ENCODE measurements at regions not wholly inside any gene's neighbourhood (a gene's known extent, or its start where the extent isn't known, plus 50 kb on each side); places are given as distances from the start of the nearest gene placed in this dataset.
A peak's percentile ranks its signal among the peaks of the same experiment; 100 is the strongest.

- Mint-ChIP-seq H3K4me1 (ENCODE audit: low read depth) (peaks cover 72% of the 10 kb centered on the region), H3K27ac (peak overlapping the region; percentile 56), H3K27me3 (ENCODE audit: low read depth) (peaks cover 2% of the 10 kb centered on the region), H3K9me3 (no peaks in the 10 kb centered on the region), H3K4me3 (no peak overlapping the region), H3K36me3 (ENCODE audit: low read depth) (no peaks in the 10 kb centered on the region)
- DNase-seq (ENCODE audit: low spot score), result no peak
These were observed 65.1 kb upstream of the KLF13 start for GRCh38 chr15:31261266-31262142.

- peaks cover 2% of the 10 kb centered on the region for H3K27me3 Mint-ChIP-seq (ENCODE audit: low read depth)
- no peak overlapping the region for H3K4me3 Mint-ChIP-seq
- peak overlapping the region; percentile 56 for H3K27ac Mint-ChIP-seq
- DNase-seq (ENCODE audit: low spot score), result no peak
- no peaks in the 10 kb centered on the region for H3K36me3 Mint-ChIP-seq (ENCODE audit: low read depth)
- peaks cover 73% of the 10 kb centered on the region for H3K4me1 Mint-ChIP-seq (ENCODE audit: low read depth)
- H3K9me3 Mint-ChIP-seq, result no peaks in the 10 kb centered on the region
These were observed 64.5 kb upstream of the KLF13 start for GRCh38 chr15:31262143-31262530.

GRCh38 chr15:31262901-31263671 lies 63.5 kb upstream of the KLF13 start:
- H3K4me3 Mint-ChIP-seq, result peak overlapping the region; percentile 57

GRCh38 chr15:31263751-31264558 lies 62.7 kb upstream of the KLF13 start:
- Mint-ChIP-seq H3K4me1 (ENCODE audit: low read depth) (peaks cover 77% of the 10 kb centered on the region), H3K4me3 (peak overlapping the region; percentile 57), H3K36me3 (ENCODE audit: low read depth) (no peaks in the 10 kb centered on the region), H3K27me3 (ENCODE audit: low read depth) (no peaks in the 10 kb centered on the region), H3K27ac (peak overlapping the region; percentile 86), H3K9me3 (no peaks in the 10 kb centered on the region)
- DNase-seq (ENCODE audit: low spot score), result peak; percentile 54

More at GRCh38 chr15:31262901-31263671, 63.5 kb upstream of the KLF13 start:
- H3K27me3 Mint-ChIP-seq (ENCODE audit: low read depth), result peaks cover 1% of the 10 kb centered on the region
- H3K4me1 Mint-ChIP-seq (ENCODE audit: low read depth), result peaks cover 76% of the 10 kb centered on the region
- no peak for DNase-seq (ENCODE audit: low spot score)
- H3K9me3 Mint-ChIP-seq, result no peaks in the 10 kb centered on the region
- H3K36me3 Mint-ChIP-seq (ENCODE audit: low read depth), result no peaks in the 10 kb centered on the region
- peak overlapping the region; percentile 86 for H3K27ac Mint-ChIP-seq

- Mint-ChIP-seq H3K27ac (peak overlapping the region; percentile 86), H3K27me3 (ENCODE audit: low read depth) (no peaks in the 10 kb centered on the region), H3K9me3 (no peaks in the 10 kb centered on the region), H3K4me1 (ENCODE audit: low read depth) (peaks cover 76% of the 10 kb centered on the region), H3K4me3 (peak overlapping the region; percentile 57), H3K36me3 (ENCODE audit: low read depth) (no peaks in the 10 kb centered on the region)
- DNase-seq (ENCODE audit: low spot score), result no peak
These were observed 62.0 kb upstream of the KLF13 start for GRCh38 chr15:31264559-31265089.

- Mint-ChIP-seq H3K9me3 (no peaks in the 10 kb centered on the region), H3K4me3 (peak overlapping the region; percentile 37), H3K27me3 (ENCODE audit: low read depth) (no peaks in the 10 kb centered on the region), H3K4me1 (ENCODE audit: low read depth) (peaks cover 82% of the 10 kb centered on the region), H3K27ac (peak overlapping the region; percentile 94), H3K36me3 (ENCODE audit: low read depth) (no peaks in the 10 kb centered on the region)
- DNase-seq (ENCODE audit: low spot score), result no peak
These were observed 61.4 kb upstream of the KLF13 start for GRCh38 chr15:31265090-31265870.

GRCh38 chr15:31265871-31266711 lies 60.5 kb upstream of the KLF13 start:
- DNase-seq (ENCODE audit: low spot score), result peak; percentile 71
- H3K27me3 Mint-ChIP-seq (ENCODE audit: low read depth), result no peaks in the 10 kb centered on the region
- H3K4me1 Mint-ChIP-seq (ENCODE audit: low read depth), result peaks cover 88% of the 10 kb centered on the region
- H3K4me3 Mint-ChIP-seq, result peak overlapping the region; percentile 64
- H3K9me3 Mint-ChIP-seq, result no peaks in the 10 kb centered on the region
- peak overlapping the region; percentile 94 for H3K27ac Mint-ChIP-seq
- no peaks in the 10 kb centered on the region for H3K36me3 Mint-ChIP-seq (ENCODE audit: low read depth)

GRCh38 chr15:31266712-31267111 lies 59.9 kb upstream of the KLF13 start:
- H3K4me3 Mint-ChIP-seq, result peak overlapping the region; percentile 64
- no peak for DNase-seq (ENCODE audit: low spot score)
- H3K36me3 Mint-ChIP-seq (ENCODE audit: low read depth), result no peaks in the 10 kb centered on the region
- peak overlapping the region; percentile 94 for H3K27ac Mint-ChIP-seq
- peaks cover 88% of the 10 kb centered on the region for H3K4me1 Mint-ChIP-seq (ENCODE audit: low read depth)
- no peaks in the 10 kb centered on the region for H3K9me3 Mint-ChIP-seq
- no peaks in the 10 kb centered on the region for H3K27me3 Mint-ChIP-seq (ENCODE audit: low read depth)

- Mint-ChIP-seq H3K4me3 (peak overlapping the region; percentile 64), H3K27me3 (ENCODE audit: low read depth) (no peaks in the 10 kb centered on the region), H3K4me1 (ENCODE audit: low read depth) (peaks cover 85% of the 10 kb centered on the region), H3K9me3 (no peaks in the 10 kb centered on the region), H3K27ac (peak overlapping the region; percentile 94), H3K36me3 (ENCODE audit: low read depth) (no peaks in the 10 kb centered on the region)
- DNase-seq (ENCODE audit: low spot score), result peak; percentile 3
These were observed 59.2 kb upstream of the KLF13 start for GRCh38 chr15:31267161-31268107.

- H3K9me3 Mint-ChIP-seq, result no peaks in the 10 kb centered on the region
- H3K36me3 Mint-ChIP-seq (ENCODE audit: low read depth), result no peaks in the 10 kb centered on the region
- DNase-seq (ENCODE audit: low spot score), result peak; percentile 3
- peak overlapping the region; percentile 35 for H3K4me3 Mint-ChIP-seq
- H3K27me3 Mint-ChIP-seq (ENCODE audit: low read depth), result no peaks in the 10 kb centered on the region
- peaks cover 80% of the 10 kb centered on the region for H3K4me1 Mint-ChIP-seq (ENCODE audit: low read depth)
- H3K27ac Mint-ChIP-seq, result peak overlapping the region; percentile 94
These were observed 58.5 kb upstream of the KLF13 start for GRCh38 chr15:31268108-31268501.

GRCh38 chr15:31268911-31269784 lies 57.5 kb upstream of the KLF13 start:
- H3K9me3 Mint-ChIP-seq, result no peaks in the 10 kb centered on the region

More at GRCh38 chr15:31268911-31269784, 57.5 kb upstream of the KLF13 start:
- peak; percentile 3 for DNase-seq (ENCODE audit: low spot score)
- Mint-ChIP-seq H3K36me3 (ENCODE audit: low read depth) (no peaks in the 10 kb centered on the region), H3K4me3 (no peak overlapping the region), H3K27ac (peak overlapping the region; percentile 10), H3K27me3 (ENCODE audit: low read depth) (no peaks in the 10 kb centered on the region), H3K4me1 (ENCODE audit: low read depth) (peaks cover 74% of the 10 kb centered on the region)

All from T-helper 2 cell treated with Interferon-gamma antibody and Interleukin-4, amounts not matched to agents 5 μg/mL and 100 μg/mL, for 36 hours (primary cell).